Hepatocyte (in vitro differentiated cells): ENCODE measurements at regions not wholly inside any gene's neighbourhood (a gene's known extent, or its start where the extent isn't known, plus 50 kb on each side); places are given as distances from the start of the nearest gene placed in this dataset.
A peak's percentile ranks its signal among the peaks of the same experiment; 100 is the strongest.

Experiments
- DNase-seq: peaks from one replicate; pipeline ENCODE4 v3.0.0-alpha.2; 2016; ENCODE audit warnings: low spot score
- H2AFZ ChIP-seq: fragments of 200-600 bp; sonication (generic); 2 replicates; pipeline ENCODE4 v1.6.0; 2016; ENCODE audit warnings: antibody characterized with exemption, mild to moderate bottlenecking
- H3K27ac ChIP-seq: fragments of 200-600 bp; sonication (generic); 2 replicates; pipeline ENCODE4 v1.5.1; 2016; ENCODE audit warnings: mild to moderate bottlenecking
- H3K27me3 ChIP-seq: fragments of 200-600 bp; sonication (generic); 2 replicates; pipeline ENCODE4 v1.6.1; 2016
- H3K36me3 ChIP-seq: fragments of 200-600 bp; sonication (generic); replicated peaks from 2 replicates; pipeline ENCODE4 v1.5.1; 2016; ENCODE audit warnings: low read depth; ENCODE audit not compliant: insufficient read depth
- H3K4me1 ChIP-seq: fragments of 200-600 bp; sonication (generic); 2 replicates; pipeline ENCODE4 v1.5.1; 2016; ENCODE audit warnings: mild to moderate bottlenecking, moderate library complexity; ENCODE audit not compliant: insufficient read depth
- H3K4me2 ChIP-seq: fragments of 200-600 bp; sonication (generic); 2 replicates; pipeline ENCODE4 v1.6.0; 2016
- H3K4me3 ChIP-seq: fragments of 200-600 bp; sonication (generic); 2 replicates; pipeline ENCODE4 v1.5.1; 2016; ENCODE audit warnings: mild to moderate bottlenecking
- H3K79me2 ChIP-seq: fragments of 200-600 bp; sonication (generic); 2 replicates; pipeline ENCODE4 v1.6.0; 2017; ENCODE audit warnings: mild to moderate bottlenecking
- H3K9me2 ChIP-seq: fragments of 200-600 bp; sonication (generic); replicated peaks from 2 replicates; pipeline ENCODE4 v1.6.0; 2017; ENCODE audit warnings: mild to moderate bottlenecking; ENCODE audit not compliant: insufficient read depth
- H3K9me3 ChIP-seq: fragments of 200-600 bp; sonication (generic); 2 replicates; pipeline ENCODE4 v1.5.1; 2016; ENCODE audit warnings: low read depth, mild to moderate bottlenecking
- H4K20me1 ChIP-seq: fragments of 200-600 bp; sonication (generic); 2 replicates; pipeline ENCODE4 v1.6.0; 2016; ENCODE audit warnings: mild to moderate bottlenecking; ENCODE audit not compliant: insufficient read depth, poor library complexity, severe bottlenecking
- EZH2 ChIP-seq: fragments of 200-600 bp; sonication (generic); IDR thresholded peaks from 2 replicates; pipeline ENCODE4 v1.6.1; 2016; ENCODE audit warnings: antibody characterized with exemption, mild to moderate bottlenecking, borderline replicate concordance
- EZH2phosphoT487 ChIP-seq: fragments of 200-600 bp; sonication (generic); IDR thresholded peaks from one replicate; pipeline ENCODE4 v1.6.1; 2018; ENCODE audit warnings: antibody characterized with exemption, mild to moderate bottlenecking, low read depth, moderate library complexity; ENCODE audit not compliant: unreplicated experiment, severe bottlenecking
- WGBS: methylation state at CpG from one replicate; pipeline ENCODE4 v1.1.6; 2016; ENCODE audit warnings: low lambda C conversion rate; ENCODE audit errors: missing lambda C conversion rate; 5-methylcytosine and 5-hydroxymethylcytosine counted together
- TF ChIP-seq, protein P1 (sequence below): fragments of 200-600 bp; sonication (generic); IDR thresholded peaks from 2 replicates; pipeline ENCODE4 v1.5.1; 2016; ENCODE audit warnings: antibody characterized with exemption, mild to moderate bottlenecking; ENCODE audit not compliant: poor library complexity

DNA sequence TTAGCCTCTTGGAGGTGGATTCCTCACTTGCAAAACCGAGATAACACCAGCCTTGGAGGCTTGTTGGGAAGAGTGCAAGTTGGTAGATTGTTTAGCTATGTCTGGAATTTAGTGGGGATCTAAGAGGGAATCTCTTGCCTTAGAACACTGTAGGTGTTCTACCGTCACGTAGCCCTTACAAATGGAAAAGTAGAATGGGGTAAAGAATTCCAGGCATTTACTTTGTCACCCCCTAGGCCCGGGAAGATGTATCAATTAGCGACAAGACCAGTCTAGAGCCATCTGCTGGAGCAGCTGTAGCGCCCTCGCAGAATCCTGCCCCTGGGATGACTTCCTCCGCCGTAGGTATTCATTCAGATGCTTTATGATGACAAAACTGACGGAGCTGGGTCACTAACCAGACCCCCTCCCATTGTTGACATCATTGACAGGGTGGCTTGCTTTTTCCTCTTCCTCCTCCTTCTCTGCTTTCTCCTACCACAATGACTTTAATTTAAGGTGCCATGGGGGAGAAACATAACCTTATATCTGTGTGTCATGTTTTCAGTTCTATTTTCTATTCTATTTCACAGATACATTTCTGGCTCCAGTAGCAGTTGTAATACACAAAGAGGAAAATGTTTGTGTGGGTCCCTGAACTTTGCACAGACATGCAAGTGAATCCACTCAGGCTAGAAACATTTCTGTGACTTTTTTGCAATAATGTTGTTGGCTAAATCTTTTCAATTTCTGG is 262.6 kb upstream of the LYZL1 start:
- Histone ChIP-seq H3K4me3 (no peak overlapping the region), H3K4me2 (no peak overlapping the region), H3K9me3 (no peaks in the 10 kb centered on the region), H4K20me1 (no peaks in the 10 kb centered on the region), H3K9me2 (no peaks in the 10 kb centered on the region), H3K79me2 (no peaks in the 10 kb centered on the region), H3K27ac (no peak overlapping the region), H3K4me1 (peaks cover 10% of the 10 kb centered on the region), H3K27me3 (no peaks in the 10 kb centered on the region), H3K36me3 (no peaks in the 10 kb centered on the region), H2AFZ (no peak overlapping the region)
- WGBS, result 81% methylated on average over 10 of the region's 10 CpGs
- DNase-seq, result no peak
- TF ChIP-seq EZH2phosphoT487 (no peak), EZH2 (no peak)
- TF ChIP-seq, protein P1, sequence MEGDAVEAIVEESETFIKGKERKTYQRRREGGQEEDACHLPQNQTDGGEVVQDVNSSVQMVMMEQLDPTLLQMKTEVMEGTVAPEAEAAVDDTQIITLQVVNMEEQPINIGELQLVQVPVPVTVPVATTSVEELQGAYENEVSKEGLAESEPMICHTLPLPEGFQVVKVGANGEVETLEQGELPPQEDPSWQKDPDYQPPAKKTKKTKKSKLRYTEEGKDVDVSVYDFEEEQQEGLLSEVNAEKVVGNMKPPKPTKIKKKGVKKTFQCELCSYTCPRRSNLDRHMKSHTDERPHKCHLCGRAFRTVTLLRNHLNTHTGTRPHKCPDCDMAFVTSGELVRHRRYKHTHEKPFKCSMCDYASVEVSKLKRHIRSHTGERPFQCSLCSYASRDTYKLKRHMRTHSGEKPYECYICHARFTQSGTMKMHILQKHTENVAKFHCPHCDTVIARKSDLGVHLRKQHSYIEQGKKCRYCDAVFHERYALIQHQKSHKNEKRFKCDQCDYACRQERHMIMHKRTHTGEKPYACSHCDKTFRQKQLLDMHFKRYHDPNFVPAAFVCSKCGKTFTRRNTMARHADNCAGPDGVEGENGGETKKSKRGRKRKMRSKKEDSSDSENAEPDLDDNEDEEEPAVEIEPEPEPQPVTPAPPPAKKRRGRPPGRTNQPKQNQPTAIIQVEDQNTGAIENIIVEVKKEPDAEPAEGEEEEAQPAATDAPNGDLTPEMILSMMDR, result no peak

DNA sequence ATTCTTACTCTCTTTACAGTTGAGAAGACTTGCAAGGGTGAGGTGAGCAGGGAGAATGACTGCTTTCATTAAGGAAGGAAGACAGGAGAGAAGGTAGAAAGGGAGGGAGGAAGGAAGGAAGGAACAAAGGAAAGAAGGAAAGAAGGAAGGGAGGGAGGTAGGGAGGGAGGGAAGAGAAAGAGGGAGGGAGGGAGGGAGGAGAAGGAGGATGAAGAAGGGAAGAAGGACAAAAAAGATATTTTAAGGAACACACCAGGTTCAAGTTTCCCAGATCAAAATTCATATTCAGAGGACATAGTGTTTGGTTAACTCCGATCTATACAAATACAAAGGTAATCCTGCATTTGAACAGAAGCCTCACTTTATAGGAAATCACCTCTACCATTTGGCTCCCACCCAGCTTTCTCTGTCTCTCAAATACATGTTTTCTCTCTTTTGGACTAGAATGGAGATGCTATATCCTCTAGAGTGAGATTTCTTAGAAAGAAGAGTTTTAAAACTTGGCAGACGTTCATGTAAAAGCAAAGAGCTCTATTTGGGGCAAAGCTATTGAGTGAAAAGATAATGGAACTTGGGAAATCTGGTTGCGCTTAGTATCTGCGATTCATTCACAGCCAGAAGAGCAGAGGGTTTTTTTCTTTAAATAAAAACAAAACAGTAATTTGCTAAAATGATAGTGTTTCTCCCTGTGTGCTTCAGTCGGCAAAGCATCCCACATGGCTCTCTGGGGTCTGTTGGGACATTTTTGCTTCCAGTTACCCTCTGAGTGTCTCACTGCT is 261.9 kb upstream of the LYZL1 start:
- H3K79me2 ChIP-seq, result no peaks in the 10 kb centered on the region
- no peak overlapping the region for H3K4me3 ChIP-seq
- H3K4me2 ChIP-seq, result peak overlapping the region; percentile 55
- no peak overlapping the region for H3K27ac ChIP-seq
- H3K27me3 ChIP-seq, result no peaks in the 10 kb centered on the region
- peaks cover 6% of the 10 kb centered on the region for H3K4me1 ChIP-seq
- peak overlapping the region; percentile 9 for H2AFZ ChIP-seq
- no peaks in the 10 kb centered on the region for H3K9me3 ChIP-seq
- WGBS, result 64% methylated on average over 5 of the region's 5 CpGs
- TF ChIP-seq EZH2phosphoT487 (no peak), EZH2 (no peak)
- TF ChIP-seq, protein P1, result no peak
- DNase-seq, result no peak
- H4K20me1 ChIP-seq, result no peaks in the 10 kb centered on the region
- no peaks in the 10 kb centered on the region for H3K36me3 ChIP-seq
- no peaks in the 10 kb centered on the region for H3K9me2 ChIP-seq

GRCh38 chr10:29028486-29028885 is 260.4 kb upstream of the LYZL1 start:
- Histone ChIP-seq H3K27ac (no peak overlapping the region), H3K4me2 (no peak overlapping the region), H4K20me1 (no peaks in the 10 kb centered on the region), H2AFZ (no peak overlapping the region), H3K9me2 (no peaks in the 10 kb centered on the region), H3K79me2 (no peaks in the 10 kb centered on the region), H3K4me3 (no peak overlapping the region), H3K4me1 (no peaks in the 10 kb centered on the region), H3K27me3 (no peaks in the 10 kb centered on the region), H3K36me3 (no peaks in the 10 kb centered on the region), H3K9me3 (no peaks in the 10 kb centered on the region)
- no peak for DNase-seq
- WGBS, result 77% methylated on average over 3 of the region's 3 CpGs
- TF ChIP-seq EZH2phosphoT487, result no peak
- TF ChIP-seq, protein P1, result no peak
- no peak for TF ChIP-seq EZH2
